ENCODE measurements at regions not wholly inside any gene's neighbourhood (a gene's known extent, or its start where the extent isn't known, plus 50 kb on each side); places are given as distances from the start of the nearest gene placed in this dataset.
"Not testable (repeated sequence)": the region's sequence is repeated elsewhere in the genome, so short reads cannot be mapped to it uniquely, and the experiment has no call there.

DNA sequence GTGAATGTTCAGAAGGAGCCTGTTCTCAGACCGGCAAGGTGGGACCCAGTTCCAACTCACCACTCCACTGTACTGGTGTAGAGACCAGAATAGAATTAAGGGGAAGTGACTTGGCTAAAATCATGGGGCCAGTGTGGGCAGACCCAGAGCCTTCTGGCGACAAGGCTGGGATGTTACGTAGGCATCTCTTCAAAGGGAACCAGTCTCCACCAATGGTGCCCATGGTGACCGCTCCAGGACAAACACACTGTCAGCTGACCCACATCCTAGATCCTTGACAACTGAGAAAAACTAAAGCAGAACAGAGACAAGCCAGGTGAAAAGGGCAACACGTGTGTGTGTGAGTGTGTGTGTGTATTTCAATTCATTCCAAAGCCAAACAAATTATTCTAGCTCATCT is 321.7 kb upstream of the FRG2C start:
- no peak for DNase-seq (ENCODE audit: low spot score)
- TF ChIP-seq, protein P1, sequence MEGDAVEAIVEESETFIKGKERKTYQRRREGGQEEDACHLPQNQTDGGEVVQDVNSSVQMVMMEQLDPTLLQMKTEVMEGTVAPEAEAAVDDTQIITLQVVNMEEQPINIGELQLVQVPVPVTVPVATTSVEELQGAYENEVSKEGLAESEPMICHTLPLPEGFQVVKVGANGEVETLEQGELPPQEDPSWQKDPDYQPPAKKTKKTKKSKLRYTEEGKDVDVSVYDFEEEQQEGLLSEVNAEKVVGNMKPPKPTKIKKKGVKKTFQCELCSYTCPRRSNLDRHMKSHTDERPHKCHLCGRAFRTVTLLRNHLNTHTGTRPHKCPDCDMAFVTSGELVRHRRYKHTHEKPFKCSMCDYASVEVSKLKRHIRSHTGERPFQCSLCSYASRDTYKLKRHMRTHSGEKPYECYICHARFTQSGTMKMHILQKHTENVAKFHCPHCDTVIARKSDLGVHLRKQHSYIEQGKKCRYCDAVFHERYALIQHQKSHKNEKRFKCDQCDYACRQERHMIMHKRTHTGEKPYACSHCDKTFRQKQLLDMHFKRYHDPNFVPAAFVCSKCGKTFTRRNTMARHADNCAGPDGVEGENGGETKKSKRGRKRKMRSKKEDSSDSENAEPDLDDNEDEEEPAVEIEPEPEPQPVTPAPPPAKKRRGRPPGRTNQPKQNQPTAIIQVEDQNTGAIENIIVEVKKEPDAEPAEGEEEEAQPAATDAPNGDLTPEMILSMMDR (IDR thresholded peaks at IDR 0.05) = no peak
- Mint-ChIP-seq H3K4me3 (ENCODE audit: unreplicated experiment) (no peak overlapping the region), H3K9me3 (ENCODE audit: low read depth) (no peaks in the 10 kb centered on the region), H3K27ac (ENCODE audit: unreplicated experiment) (no peak overlapping the region), H3K36me3 (ENCODE audit: low read depth) (no peaks in the 10 kb centered on the region), H3K4me1 (ENCODE audit: low read depth) (peaks cover 13% of the 10 kb centered on the region), H3K27me3 (ENCODE audit: low read depth) (peaks cover 18% of the 10 kb centered on the region)

DNA sequence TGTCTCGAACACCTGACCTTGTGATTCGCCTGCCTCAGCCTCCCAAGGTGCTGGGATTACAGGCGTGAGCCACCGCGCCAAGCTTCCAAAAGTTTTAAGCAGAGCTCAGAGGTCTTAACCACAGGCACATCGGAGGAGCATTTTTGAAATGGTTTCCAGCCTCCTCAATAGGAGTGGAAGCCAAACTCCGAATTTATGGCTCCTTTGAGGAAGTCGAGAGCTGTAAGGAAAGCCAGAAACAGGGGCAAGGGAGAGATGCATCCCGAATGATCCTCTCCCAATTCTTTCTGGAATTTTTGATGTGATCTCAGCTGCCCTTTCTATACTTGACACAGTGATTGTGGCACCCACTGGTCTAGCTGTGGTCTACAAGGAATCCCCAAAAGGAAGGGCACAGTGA is 313.6 kb upstream of the FRG2C start:
- H3K36me3 Mint-ChIP-seq (ENCODE audit: low read depth); DNase-seq (ENCODE audit: low spot score); H3K4me3 Mint-ChIP-seq (ENCODE audit: unreplicated experiment); H3K27me3 Mint-ChIP-seq (ENCODE audit: low read depth); H3K27ac Mint-ChIP-seq (ENCODE audit: unreplicated experiment); H3K9me3 Mint-ChIP-seq (ENCODE audit: low read depth); H3K4me1 Mint-ChIP-seq (ENCODE audit: low read depth): not testable (repeated sequence)

DNA sequence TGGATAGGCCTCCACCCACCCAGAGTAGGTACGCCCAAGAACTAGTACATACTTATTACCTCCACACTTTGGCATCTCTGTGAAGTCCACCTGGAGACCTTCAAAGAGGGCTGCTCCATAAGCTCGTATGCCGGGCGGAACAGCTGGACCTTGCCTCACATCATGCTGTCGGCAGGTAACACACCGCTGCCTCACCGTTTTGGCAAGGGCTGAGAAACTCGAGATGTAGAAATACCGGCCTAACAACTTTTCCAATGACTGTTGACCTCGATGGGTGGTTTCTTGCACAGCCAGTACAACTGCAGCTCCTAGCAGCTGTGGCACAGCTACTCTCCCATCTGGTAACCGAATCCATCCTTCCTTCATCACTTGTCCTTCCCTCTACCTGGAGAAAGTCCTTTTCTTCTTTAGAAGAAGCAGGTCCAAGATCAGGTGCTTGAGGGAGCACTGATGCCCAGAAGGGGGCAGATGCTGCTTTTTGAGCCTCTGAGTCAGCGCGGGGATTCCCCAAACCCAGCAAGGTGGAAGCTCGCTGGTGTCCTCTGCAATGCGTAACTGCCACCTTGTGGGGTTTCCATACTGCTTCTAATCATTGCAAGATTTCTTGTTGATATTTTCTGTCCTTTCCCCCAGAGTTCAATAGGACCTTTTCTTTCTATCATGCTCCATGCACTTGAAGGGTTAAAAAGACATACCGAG is 301.9 kb upstream of the FRG2C start:
- TF ChIP-seq, protein P1 (IDR thresholded peaks at IDR 0.05) = peak; percentile 14
- H3K36me3 Mint-ChIP-seq (ENCODE audit: low read depth); H3K4me1 Mint-ChIP-seq (ENCODE audit: low read depth); H3K27me3 Mint-ChIP-seq (ENCODE audit: low read depth); H3K27ac Mint-ChIP-seq (ENCODE audit: unreplicated experiment); H3K9me3 Mint-ChIP-seq (ENCODE audit: low read depth); DNase-seq (ENCODE audit: low spot score); H3K4me3 Mint-ChIP-seq (ENCODE audit: unreplicated experiment): not testable (repeated sequence)

DNA sequence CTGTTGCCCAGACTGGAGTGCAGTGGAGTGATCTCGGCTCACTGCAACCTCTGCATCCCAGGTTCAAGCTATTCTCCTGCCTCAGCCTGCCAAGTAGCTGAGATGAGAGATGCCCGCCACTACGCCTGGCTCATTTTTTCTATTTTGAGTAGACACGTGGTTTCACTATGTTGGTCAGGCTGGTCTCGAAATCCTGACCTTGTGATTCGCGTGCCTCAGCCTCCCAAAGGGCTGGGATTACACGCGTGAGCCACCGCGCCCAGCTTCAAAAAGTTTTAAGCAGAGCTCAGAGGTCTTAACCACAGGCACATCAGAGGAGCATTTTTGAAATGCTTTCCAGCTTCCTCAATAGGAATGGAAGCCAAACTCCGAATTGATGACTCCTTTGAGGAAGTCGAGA is 291.2 kb upstream of the FRG2C start:
- not testable (repeated sequence) for H3K4me1 Mint-ChIP-seq (ENCODE audit: low read depth); H3K4me3 Mint-ChIP-seq (ENCODE audit: unreplicated experiment); H3K27ac Mint-ChIP-seq (ENCODE audit: unreplicated experiment); DNase-seq (ENCODE audit: low spot score); H3K9me3 Mint-ChIP-seq (ENCODE audit: low read depth); H3K36me3 Mint-ChIP-seq (ENCODE audit: low read depth)
- H3K27me3 Mint-ChIP-seq (ENCODE audit: low read depth) = peaks cover 17% of the 10 kb centered on the region

DNA sequence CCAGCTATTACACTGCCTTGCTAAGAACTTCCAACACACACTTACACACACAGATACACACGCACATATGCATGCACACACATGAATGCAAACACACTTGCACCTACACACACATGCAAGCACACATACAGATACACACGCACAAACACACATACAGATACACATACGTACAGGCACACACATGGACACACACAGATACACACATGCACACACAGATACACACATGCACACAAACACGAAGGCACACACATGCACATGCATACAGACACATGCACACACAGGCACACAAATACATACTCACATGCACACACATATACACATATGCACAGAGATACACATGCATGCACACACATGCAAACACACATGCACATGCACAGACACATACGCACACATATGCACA is 284.3 kb upstream of the FRG2C start:
- DNase-seq (ENCODE audit: low spot score); H3K27ac Mint-ChIP-seq (ENCODE audit: unreplicated experiment); H3K4me3 Mint-ChIP-seq (ENCODE audit: unreplicated experiment); H3K9me3 Mint-ChIP-seq (ENCODE audit: low read depth); H3K27me3 Mint-ChIP-seq (ENCODE audit: low read depth); H3K36me3 Mint-ChIP-seq (ENCODE audit: low read depth): not testable (repeated sequence)
- peaks cover 12% of the 10 kb centered on the region for H3K4me1 Mint-ChIP-seq (ENCODE audit: low read depth)

DNA sequence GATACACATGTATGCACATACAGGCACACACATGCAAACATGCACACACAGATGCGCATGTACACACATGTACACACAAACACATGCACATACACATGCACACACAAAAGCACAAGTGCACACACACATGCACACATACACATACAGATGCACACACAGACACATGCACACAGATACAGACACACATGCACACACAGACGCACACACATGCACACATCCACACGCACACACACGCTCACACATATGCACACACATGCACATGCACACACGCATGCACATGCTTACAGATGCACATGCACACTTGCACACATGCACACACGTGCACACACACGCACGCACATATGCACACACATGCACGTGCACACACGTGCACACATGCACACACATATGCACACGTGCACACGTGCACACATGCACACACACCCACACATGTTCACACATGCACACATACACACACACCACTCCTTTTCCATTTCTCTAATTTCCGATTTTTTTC is 283.8 kb upstream of the FRG2C start:
- Mint-ChIP-seq H3K4me3 (ENCODE audit: unreplicated experiment) (no peak overlapping the region), H3K27ac (ENCODE audit: unreplicated experiment) (no peak overlapping the region), H3K36me3 (ENCODE audit: low read depth) (no peaks in the 10 kb centered on the region), H3K4me1 (ENCODE audit: low read depth) (peaks cover 12% of the 10 kb centered on the region), H3K27me3 (ENCODE audit: low read depth) (no peaks in the 10 kb centered on the region), H3K9me3 (ENCODE audit: low read depth) (no peaks in the 10 kb centered on the region)
- TF ChIP-seq, protein P1 (IDR thresholded peaks at IDR 0.05) = no peak
- DNase-seq (ENCODE audit: low spot score) = no peak

DNA sequence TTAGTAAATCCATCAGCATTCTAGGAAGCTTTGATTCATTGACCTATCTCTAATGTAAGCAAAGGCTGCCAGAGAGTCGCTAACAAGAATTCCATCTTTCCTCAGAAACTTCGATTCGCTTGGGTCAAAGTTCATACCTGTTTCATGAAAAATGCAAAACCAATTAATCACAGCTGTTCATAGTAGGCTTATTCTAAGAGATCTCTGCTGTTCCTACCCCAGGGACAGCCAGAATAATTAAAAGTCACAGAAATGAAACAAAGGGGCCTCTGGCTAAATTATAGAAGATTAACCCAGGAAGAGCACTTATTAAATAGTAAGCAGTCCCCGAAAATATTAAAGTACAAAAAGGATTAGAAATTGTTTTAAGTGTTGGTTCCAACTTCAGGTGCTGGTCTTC is 280.1 kb upstream of the FRG2C start:
- not testable (repeated sequence) for H3K36me3 Mint-ChIP-seq (ENCODE audit: low read depth); DNase-seq (ENCODE audit: low spot score); H3K4me3 Mint-ChIP-seq (ENCODE audit: unreplicated experiment); H3K27ac Mint-ChIP-seq (ENCODE audit: unreplicated experiment); H3K27me3 Mint-ChIP-seq (ENCODE audit: low read depth); H3K9me3 Mint-ChIP-seq (ENCODE audit: low read depth)
- H3K4me1 Mint-ChIP-seq (ENCODE audit: low read depth) = peaks cover 30% of the 10 kb centered on the region

DNA sequence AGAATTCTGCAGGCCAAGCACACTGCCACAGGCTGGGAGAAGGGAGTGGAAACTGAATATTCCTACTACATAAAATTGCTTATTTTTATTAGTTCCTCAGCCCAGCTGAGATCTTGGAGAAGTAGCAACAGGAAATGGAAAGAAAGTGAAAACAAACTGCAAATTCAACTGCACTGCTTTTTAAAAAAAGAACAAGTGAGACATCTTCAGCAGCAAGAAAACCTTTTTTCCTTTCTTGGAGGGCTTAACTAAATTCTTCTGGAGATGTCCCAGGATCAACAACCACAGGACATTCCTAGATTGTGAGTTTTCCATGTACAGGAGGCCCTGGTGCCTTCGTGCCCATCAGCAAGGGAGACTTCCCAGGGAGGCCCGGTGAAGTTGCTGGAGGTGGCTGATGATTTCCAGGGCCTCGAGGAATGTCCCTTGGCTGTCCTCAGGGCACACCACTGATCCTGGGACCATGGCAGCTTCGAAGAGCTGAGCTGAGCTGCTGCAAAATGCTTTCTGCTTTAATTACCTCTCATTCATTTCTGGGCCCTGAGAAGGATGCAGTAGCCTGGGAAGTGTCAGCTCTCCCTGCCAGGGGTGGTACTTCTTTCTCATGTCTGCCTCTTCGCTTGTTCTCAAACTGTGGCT is 275.5 kb upstream of the FRG2C start:
- H3K36me3 Mint-ChIP-seq (ENCODE audit: low read depth); DNase-seq (ENCODE audit: low spot score); H3K27me3 Mint-ChIP-seq (ENCODE audit: low read depth); H3K9me3 Mint-ChIP-seq (ENCODE audit: low read depth): not testable (repeated sequence)
- Mint-ChIP-seq H3K27ac (ENCODE audit: unreplicated experiment) (peak overlapping the region; percentile 81), H3K4me3 (ENCODE audit: unreplicated experiment) (peak overlapping the region; percentile 7), H3K4me1 (ENCODE audit: low read depth) (peaks cover 25% of the 10 kb centered on the region)

DNA sequence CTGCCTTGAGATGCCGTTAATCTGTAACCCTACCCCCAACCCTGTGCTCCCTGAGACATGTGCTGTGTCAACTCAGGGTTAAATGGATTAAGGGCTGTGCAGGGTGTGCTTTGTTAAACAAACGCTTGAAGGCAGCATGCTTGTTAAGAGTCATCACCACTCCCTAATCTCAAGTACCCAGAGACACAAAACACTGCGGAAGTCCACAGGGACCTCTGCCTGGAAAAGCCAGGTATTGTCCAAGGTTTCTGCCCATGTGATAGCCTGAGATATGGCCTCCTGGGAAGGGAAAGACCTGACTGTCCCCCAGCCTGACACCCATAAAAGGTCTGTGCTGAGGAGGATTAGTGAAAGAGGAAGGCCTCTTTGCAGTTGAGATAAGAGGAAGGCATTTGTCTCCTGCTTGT is 270.8 kb upstream of the FRG2C start:
- not testable (repeated sequence) for H3K27ac Mint-ChIP-seq (ENCODE audit: unreplicated experiment); DNase-seq (ENCODE audit: low spot score); H3K27me3 Mint-ChIP-seq (ENCODE audit: low read depth); H3K4me3 Mint-ChIP-seq (ENCODE audit: unreplicated experiment); H3K36me3 Mint-ChIP-seq (ENCODE audit: low read depth); H3K9me3 Mint-ChIP-seq (ENCODE audit: low read depth)
- peaks cover 14% of the 10 kb centered on the region for H3K4me1 Mint-ChIP-seq (ENCODE audit: low read depth)

DNA sequence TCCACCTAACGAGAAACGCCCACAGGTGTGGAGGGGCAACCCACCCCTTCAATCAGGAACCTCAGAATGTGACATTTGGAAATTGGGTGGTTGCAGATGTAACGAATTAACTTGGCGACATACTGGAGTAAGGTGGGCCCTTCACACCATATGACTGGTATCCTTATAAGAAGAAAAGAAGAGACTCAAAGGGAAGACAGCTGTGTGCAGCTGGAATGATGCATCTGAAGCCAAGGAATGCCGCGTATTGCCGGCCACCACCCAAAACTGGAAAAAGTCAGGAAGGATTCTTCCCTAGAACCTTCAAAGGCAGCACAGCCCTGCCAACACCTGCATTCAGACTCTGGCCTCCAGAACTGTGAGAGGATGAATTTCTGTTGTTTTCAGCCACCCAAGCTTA is 270.0 kb upstream of the FRG2C start:
- H3K27me3 Mint-ChIP-seq (ENCODE audit: low read depth); H3K36me3 Mint-ChIP-seq (ENCODE audit: low read depth); H3K9me3 Mint-ChIP-seq (ENCODE audit: low read depth); H3K4me1 Mint-ChIP-seq (ENCODE audit: low read depth); H3K27ac Mint-ChIP-seq (ENCODE audit: unreplicated experiment); H3K4me3 Mint-ChIP-seq (ENCODE audit: unreplicated experiment); DNase-seq (ENCODE audit: low spot score): not testable (repeated sequence)

Data from chondrocyte (in vitro differentiated cells).